Motor neuron (in vitro differentiated cells): ENCODE measurements at regions not wholly inside any gene's neighbourhood (a gene's known extent, or its start where the extent isn't known, plus 50 kb on each side); places are given as distances from the start of the nearest gene placed in this dataset.

ENCODE experiments used
- ATAC-seq, 8 experiments: fragments of 200-7000 bp; cut with Tn5 transposase; replicated peaks in 6 of 8; 2 replicates each; pipeline ENCODE4 v1.8.0; 2021; ENCODE audit warnings: mild to moderate bottlenecking in 8 of 8, moderate library complexity in 8 of 8
- H3K27ac ChIP-seq, 2 donors: fragments of 250-450 bp; sonication (Bioruptor Pico); 2 replicates each; pipeline ENCODE4 v1.9.0; 2021; ENCODE audit warnings: antibody characterized with exemption in 2 of 2, mild to moderate bottlenecking in 2 of 2, moderate library complexity in 1 of 2
- H3K4me1 ChIP-seq, 2 donors: fragments of 250-450 bp; sonication (Bioruptor Pico); replicated peaks in 1 of 2; 2 replicates each; pipeline ENCODE4 v1.6.1; 2021; ENCODE audit warnings: antibody characterized with exemption in 2 of 2, mild to moderate bottlenecking in 2 of 2, moderate library complexity in 1 of 2
- H3K4me3 ChIP-seq, 5 donors: fragments of 250-450 bp; sonication (Bioruptor Pico); 2 replicates each; pipeline ENCODE4 v1.9.0; 2021; ENCODE audit warnings: antibody characterized with exemption in 5 of 5, mild to moderate bottlenecking in 5 of 5, moderate library complexity in 4 of 5
- WGBS, 10 experiments: fragments of 450-650 bp; shearing (Covaris generic); methylation state at CpG; one replicate each; pipeline ENCODE4 v1.0.0; 2022; 5-methylcytosine and 5-hydroxymethylcytosine counted together
- in situ Hi-C, 9 experiments: fragments of 400-800 bp; cut with MboI; loops; one replicate each; pipeline ENCODE4 v1.15.0; 2021; ENCODE audit warnings: low sequenced_read_pairs in 9 of 9, low pct_unique_long_range_greater_than_20kb in 2 of 9; ENCODE audit not compliant: unreplicated experiment in 9 of 9

DNA sequence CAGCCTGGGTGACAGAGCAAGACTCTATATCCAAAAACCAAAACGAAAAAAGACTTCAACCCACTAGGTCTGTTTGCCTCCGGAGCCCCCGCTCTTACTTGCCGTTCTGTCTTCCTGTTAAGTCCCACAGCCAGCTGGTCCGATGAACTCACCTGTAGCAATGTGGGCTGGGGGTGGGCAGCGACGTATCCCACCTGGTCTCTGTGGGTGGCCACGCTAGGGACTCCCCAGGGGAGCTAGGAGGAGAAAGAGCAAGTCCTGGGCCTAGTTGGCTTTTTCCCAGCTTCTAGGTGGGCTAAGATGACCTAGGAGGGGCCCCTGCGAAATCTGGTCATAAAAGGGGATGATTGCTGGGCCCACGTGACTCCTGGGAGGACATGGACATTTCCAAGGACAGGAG lies 166.0 kb upstream of the KCNG1 start:
- Histone ChIP-seq H3K27ac (no peak overlapping the region), H3K4me3 (no peak overlapping the region), H3K4me1 (peaks cover 27 to 50% of the 10 kb centered on the region in 2 donors)
- ATAC-seq, result no peak
- WGBS, 10 experiments, result 33 to 100% (median 90%) methylated on average over 3 to 8 of the region's 10 CpGs; no CpG with 5 or more reads in 4 of the 10 experiments
- in situ Hi-C loops, result no loop called here

GRCh38 chr20:51187261-51187660 lies 164.4 kb upstream of the KCNG1 start:
- peak in 2 of 8 experiments; percentile 4 to 11 for ATAC-seq
- no peak overlapping the region for H3K4me3 ChIP-seq
- in situ Hi-C loops, result no loop called here
- H3K27ac ChIP-seq, result no peak overlapping the region
- peaks cover 42 to 59% of the 10 kb centered on the region in 2 donors for H3K4me1 ChIP-seq
- 0 to 30% (median 16%) methylated on average over 1 to 7 of the region's 9 CpGs; no CpG with 5 or more reads in 2 of the 10 experiments for WGBS, 10 experiments

DNA sequence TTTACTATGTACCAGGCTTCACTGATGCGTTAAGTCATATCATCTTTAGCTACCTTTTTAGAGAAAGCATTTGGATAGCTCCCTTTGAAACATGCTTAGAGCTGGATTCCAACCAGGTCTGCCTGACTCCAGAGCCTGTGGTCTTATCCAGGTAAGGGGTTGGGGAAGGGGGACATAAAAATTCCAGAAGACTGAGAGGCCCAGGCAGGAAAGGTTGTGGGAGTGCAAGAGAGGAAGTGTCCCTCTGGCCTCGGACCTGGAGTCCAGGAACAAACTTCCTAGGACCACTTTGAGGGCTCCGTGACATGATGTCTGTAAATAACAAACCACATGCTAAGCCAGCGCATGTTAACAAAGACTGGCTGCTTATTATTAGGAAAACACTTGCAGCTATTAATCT lies 163.0 kb upstream of the KCNG1 start:
- no peak overlapping the region for H3K27ac ChIP-seq
- H3K4me3 ChIP-seq, result no peak overlapping the region
- no peak for ATAC-seq
- in situ Hi-C loops, result no loop called here
- H3K4me1 ChIP-seq, result peaks cover 38 to 49% of the 10 kb centered on the region in 2 donors
- 48 to 100% (median 76%) methylated on average over 1 to 4 of the region's 4 CpGs for WGBS, 10 experiments

DNA sequence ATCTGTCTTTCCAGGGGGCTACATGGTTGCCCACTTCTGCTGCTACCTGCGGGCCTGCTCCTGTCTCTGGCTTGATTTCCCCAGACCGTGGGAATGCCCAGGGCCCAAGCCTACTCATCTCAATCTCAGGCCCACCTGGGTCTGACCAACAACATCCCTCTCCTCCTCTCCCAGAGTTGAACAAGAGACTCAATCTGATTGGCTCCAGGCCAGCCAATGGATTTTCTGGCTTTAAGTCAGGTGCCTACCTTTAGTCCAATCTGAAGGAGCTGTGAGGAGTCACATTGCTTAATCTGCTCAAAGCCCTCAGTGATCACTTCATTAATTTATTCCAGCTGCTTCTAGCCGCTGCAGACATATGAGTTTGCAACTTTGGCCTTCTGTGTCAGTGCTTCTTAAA lies 162.4 kb upstream of the KCNG1 start:
- ATAC-seq, result no peak
- H3K27ac ChIP-seq, result no peak overlapping the region
- H3K4me1 ChIP-seq, result peaks cover 32 to 43% of the 10 kb centered on the region in 2 donors
- in situ Hi-C loops, result no loop called here
- 48 to 96% (median 80%) methylated on average over 1 to 3 of the region's 3 CpGs; no CpG with 5 or more reads in 5 of the 10 experiments for WGBS, 10 experiments
- no peak overlapping the region for H3K4me3 ChIP-seq

GRCh38 chr20:51184289-51184688 lies 161.4 kb upstream of the KCNG1 start:
- Histone ChIP-seq H3K27ac (no peak overlapping the region), H3K4me1 (peaks cover 28 to 33% of the 10 kb centered on the region in 2 donors), H3K4me3 (no peak overlapping the region)
- ATAC-seq, result no peak
- in situ Hi-C loops, result no loop called here
- 24 to 80% (median 72%) methylated on average over 1 to 2 of the region's 2 CpGs; no CpG with 5 or more reads in 4 of the 10 experiments for WGBS, 10 experiments

- in situ Hi-C loops, result no loop called here
- 60 to 100% (median 92%) methylated on average over 1 of the region's 1 CpG; no CpG with 5 or more reads in 4 of the 10 experiments for WGBS, 10 experiments
Measured at GRCh38 chr20:51183451-51183850, 160.5 kb upstream of the KCNG1 start.

DNA sequence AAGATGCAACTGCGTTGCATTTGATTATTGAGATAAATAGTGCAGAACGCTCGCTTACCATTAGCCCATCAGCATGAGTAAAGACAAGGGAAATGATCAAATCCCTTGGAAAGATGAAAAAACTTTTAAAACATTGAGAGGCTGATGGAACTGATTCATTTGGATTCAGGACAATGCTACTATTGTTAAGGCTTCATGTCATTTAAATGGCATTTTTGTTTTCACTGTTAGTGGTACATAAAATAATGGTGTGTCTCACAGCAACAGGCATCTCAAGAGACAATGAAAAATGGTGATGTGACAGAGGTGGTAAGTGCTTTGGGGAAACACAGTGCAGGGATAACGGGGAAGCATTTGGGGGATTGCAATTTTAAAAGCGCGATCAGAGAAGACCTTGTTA lies 159.7 kb upstream of the KCNG1 start:
- H3K27ac ChIP-seq, result no peak overlapping the region
- H3K4me1 ChIP-seq, result peaks cover 27 to 28% of the 10 kb centered on the region in 2 donors
- ATAC-seq, result peak in 2 of 8 experiments; percentile 25 to 38
- WGBS, 10 experiments, result 0 to 96% (median 67%) methylated on average over 1 to 6 of the region's 6 CpGs; no CpG with 5 or more reads in 1 of the 10 experiments
- no peak overlapping the region for H3K4me3 ChIP-seq
- in situ Hi-C loops, result no loop called here

More at GRCh38 chr20:51183451-51183850, 160.5 kb upstream of the KCNG1 start:
- ATAC-seq, result peak in 1 of 8 experiments; percentile 26
- no peak overlapping the region for H3K27ac ChIP-seq
- no peak overlapping the region for H3K4me3 ChIP-seq
- H3K4me1 ChIP-seq, result peaks cover 28 to 29% of the 10 kb centered on the region in 2 donors

DNA sequence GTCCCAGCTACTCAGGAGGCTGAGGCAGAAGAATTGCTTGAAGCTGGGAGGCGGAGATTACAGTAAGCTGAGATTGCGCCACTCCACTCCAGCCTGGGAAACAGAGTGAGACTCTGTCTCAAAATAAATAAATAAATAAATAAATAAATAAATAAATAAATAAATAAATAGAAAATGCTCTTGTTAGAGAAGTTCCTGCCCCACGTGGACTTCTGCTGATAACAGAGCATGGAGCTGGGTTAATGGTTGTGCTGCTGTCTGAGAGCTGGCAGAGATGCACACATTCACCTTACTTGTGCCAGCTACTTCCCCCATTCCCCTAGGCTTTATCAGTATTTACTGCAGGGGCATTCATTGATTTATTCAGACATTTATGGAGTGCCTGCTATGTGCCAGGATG lies 155.2 kb upstream of the KCNG1 start:
- H3K4me1 ChIP-seq, result peaks cover 10 to 11% of the 10 kb centered on the region in 2 donors
- no peak for ATAC-seq
- no peak overlapping the region for H3K27ac ChIP-seq
- 0 to 93% (median 81%) methylated on average over 1 to 3 of the region's 3 CpGs; no CpG with 5 or more reads in 2 of the 10 experiments for WGBS, 10 experiments
- no peak overlapping the region for H3K4me3 ChIP-seq
- in situ Hi-C loops, result no loop called here

DNA sequence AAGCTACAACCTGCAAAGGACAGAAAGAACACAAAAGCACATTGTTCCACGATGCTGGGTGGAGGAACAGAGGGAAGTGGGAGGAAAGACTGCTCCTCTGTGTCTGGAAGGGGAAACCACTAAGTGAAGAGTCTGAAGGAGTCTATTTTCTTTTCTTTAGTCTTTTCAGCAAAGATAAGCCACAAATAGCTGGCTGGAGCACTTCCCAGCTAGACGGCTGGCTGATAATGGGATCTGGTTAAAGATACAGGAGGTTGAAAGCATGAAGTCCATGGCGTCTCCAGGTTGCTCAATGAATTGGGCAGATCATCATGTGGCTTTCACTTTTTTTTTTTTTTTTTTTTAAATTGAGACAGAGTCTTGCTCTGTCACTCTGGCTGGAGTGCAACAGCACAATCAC lies 154.0 kb upstream of the KCNG1 start:
- no peak overlapping the region for H3K27ac ChIP-seq
- in situ Hi-C loops, result no loop called here
- no peak overlapping the region for H3K4me3 ChIP-seq
- WGBS, 10 experiments, result 0 to 85% (median 68%) methylated on average over 1 to 3 of the region's 3 CpGs; no CpG with 5 or more reads in 2 of the 10 experiments
- no peak for ATAC-seq
- no peaks in the 10 kb centered on the region for H3K4me1 ChIP-seq

DNA sequence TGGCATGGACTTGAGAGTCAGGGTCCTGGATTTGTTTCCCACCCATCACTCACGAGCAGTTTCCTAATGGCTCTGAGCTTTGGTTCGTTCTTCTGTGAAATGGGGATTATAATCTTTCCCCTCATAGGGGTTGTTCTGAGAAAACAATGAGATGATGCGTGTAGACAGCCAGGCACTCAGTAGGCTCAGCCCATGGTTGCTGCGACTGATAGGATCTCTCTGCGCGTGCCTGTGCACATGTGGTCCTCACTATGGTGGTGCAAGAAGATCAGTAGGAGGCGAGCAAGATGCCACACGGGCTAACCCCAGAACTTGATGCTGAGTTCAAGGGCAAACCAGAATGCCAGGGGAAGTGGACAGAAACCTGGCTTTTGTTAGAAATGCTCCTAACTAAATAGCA lies 153.5 kb upstream of the KCNG1 start:
- 0 to 90% (median 88%) methylated on average over 1 to 7 of the region's 8 CpGs; no CpG with 5 or more reads in 3 of the 10 experiments for WGBS, 10 experiments
- no peaks in the 10 kb centered on the region for H3K4me1 ChIP-seq
- H3K27ac ChIP-seq, result no peak overlapping the region
- in situ Hi-C loops, result no loop called here
- no peak for ATAC-seq
- H3K4me3 ChIP-seq, result no peak overlapping the region

- 51 to 93% (median 83%) methylated on average over 1 to 5 of the region's 5 CpGs; no CpG with 5 or more reads in 4 of the 10 experiments for WGBS, 10 experiments
- in situ Hi-C loops, result no loop called here
- Histone ChIP-seq H3K4me1 (no peaks in the 10 kb centered on the region), H3K4me3 (no peak overlapping the region), H3K27ac (no peak overlapping the region)
- no peak for ATAC-seq
Measured at GRCh38 chr20:51175724-51176123, 152.8 kb upstream of the KCNG1 start.

DNA sequence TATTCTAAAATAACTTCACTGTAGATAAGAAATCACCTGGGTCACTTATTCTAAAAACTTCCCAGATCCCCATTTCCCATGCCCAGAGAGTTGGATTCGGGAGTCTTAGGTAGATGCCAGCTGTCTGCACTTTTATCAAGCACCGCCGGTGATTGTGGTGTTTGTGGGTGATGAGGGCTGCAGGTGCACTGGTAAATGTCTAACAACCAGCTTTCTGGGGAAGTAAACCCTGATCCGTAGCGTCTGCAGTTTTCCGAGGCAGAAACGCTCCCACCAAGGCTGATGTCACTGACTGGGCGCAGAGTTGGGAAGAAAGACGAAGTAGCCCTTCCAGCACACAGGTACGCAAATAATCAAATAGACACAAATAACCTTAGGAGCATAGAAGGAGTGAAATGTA lies 152.2 kb upstream of the KCNG1 start:
- no peak overlapping the region for H3K27ac ChIP-seq
- in situ Hi-C loops, result no loop called here

DNA sequence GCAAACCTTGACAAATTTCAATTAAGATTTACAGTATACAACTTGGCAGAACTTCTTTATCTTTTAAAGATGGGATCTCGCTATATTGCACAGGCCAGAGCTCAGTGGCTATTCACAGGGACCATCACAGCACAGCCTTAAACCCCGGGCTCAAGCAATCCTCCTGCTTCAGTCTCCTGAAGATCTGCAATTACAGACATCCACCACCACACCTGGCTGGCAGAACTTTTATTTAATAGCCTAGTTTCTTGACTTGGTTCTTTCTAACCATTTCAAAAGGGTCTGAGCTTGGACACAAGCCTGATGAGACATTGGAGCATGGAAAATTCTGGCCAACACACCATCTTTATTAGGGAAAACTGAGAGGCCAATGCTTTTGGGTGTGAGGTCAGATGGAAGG lies 151.6 kb upstream of the KCNG1 start:
- no peak for ATAC-seq
- H3K27ac ChIP-seq, result no peak overlapping the region
- H3K4me3 ChIP-seq, result no peak overlapping the region
- in situ Hi-C loops, result no loop called here
- no peaks in the 10 kb centered on the region for H3K4me1 ChIP-seq
- 25 to 100% (median 76%) methylated on average over 1 to 2 of the region's 2 CpGs; no CpG with 5 or more reads in 4 of the 10 experiments for WGBS, 10 experiments

More for the DNA sequence above, 152.2 kb upstream of the KCNG1 start:
- Histone ChIP-seq H3K4me3 (no peak overlapping the region), H3K4me1 (no peaks in the 10 kb centered on the region)
- no peak for ATAC-seq
- 52 to 100% (median 93%) methylated on average over 2 to 9 of the region's 10 CpGs; no CpG with 5 or more reads in 2 of the 10 experiments for WGBS, 10 experiments
